Tibial nerve (tissue), 4 donors: ENCODE measurements at regions not wholly inside any gene's neighbourhood (a gene's known extent, or its start where the extent isn't known, plus 50 kb on each side); places are given as distances from the start of the nearest gene placed in this dataset.

Experiments used
- DNase-seq, 2 donors: peaks; one replicate each; pipeline ENCODE4 v3.0.0-alpha.2; 2019; ENCODE audit warnings: low spot score in 2 of 2
- H3K27ac ChIP-seq, 4 donors: fragments of 200-600 bp; sonication (generic) in 3 of 4; one replicate each; pipeline ENCODE4 v1.5.1; 2017 to 2019; ENCODE audit warnings: mild to moderate bottlenecking in 1 of 4
- H3K27me3 ChIP-seq, 2 donors: fragments of 200-600 bp; sonication (generic) in 1 of 2; one replicate each; pipeline versions ENCODE4 v1.5.1 to v1.6.0; 2017 to 2019
- H3K36me3 ChIP-seq, 3 donors: fragments of 200-600 bp; sonication (generic); one replicate each; pipeline ENCODE4 v1.5.1; 2018 to 2019
- H3K4me1 ChIP-seq, 4 donors: fragments of 200-600 bp; sonication (generic) in 3 of 4; one replicate each; pipeline ENCODE4 v1.5.1; 2017 to 2019
- H3K4me3 ChIP-seq, 4 donors: fragments of 200-600 bp; sonication (generic) in 3 of 4; one replicate each; pipeline ENCODE4 v1.5.1; 2017 to 2019; ENCODE audit warnings: mild to moderate bottlenecking in 1 of 4, moderate library complexity in 1 of 4
- H3K9me3 ChIP-seq, 4 donors: fragments of 200-600 bp; sonication (generic) in 3 of 4; one replicate each; pipeline ENCODE4 v1.5.1; 2017 to 2019
- EP300 ChIP-seq, 2 donors: sonication (generic); formaldehyde crosslinking; IDR thresholded peaks; one replicate each; pipeline ENCODE4 v1.6.1; 2017; ENCODE audit warnings: antibody characterized with exemption in 2 of 2, mild to moderate bottlenecking in 1 of 2
- POLR2A ChIP-seq, 2 donors: fragments of 450-650 bp; IDR thresholded peaks; one replicate each; pipeline ENCODE4 v1.6.1; 2017; ENCODE audit warnings: antibody characterized with exemption in 2 of 2, mild to moderate bottlenecking in 2 of 2, moderate library complexity in 2 of 2
- WGBS, 2 donors: methylation state at CpG; one replicate each; pipeline ENCODE4 v1.1.5; 2018; 5-methylcytosine and 5-hydroxymethylcytosine counted together
- TF ChIP-seq, protein P1 (sequence below), 5 experiments: fragments of 200-600 bp in 3 of 5; fragments of 450-650 bp in 2 of 5; sonication (generic) in 3 of 5; IDR thresholded peaks; one replicate each; pipeline ENCODE4 v1.5.1; 2016 to 2019; ENCODE audit warnings: antibody characterized with exemption in 5 of 5, mild to moderate bottlenecking in 3 of 5, moderate library complexity in 2 of 5

DNA sequence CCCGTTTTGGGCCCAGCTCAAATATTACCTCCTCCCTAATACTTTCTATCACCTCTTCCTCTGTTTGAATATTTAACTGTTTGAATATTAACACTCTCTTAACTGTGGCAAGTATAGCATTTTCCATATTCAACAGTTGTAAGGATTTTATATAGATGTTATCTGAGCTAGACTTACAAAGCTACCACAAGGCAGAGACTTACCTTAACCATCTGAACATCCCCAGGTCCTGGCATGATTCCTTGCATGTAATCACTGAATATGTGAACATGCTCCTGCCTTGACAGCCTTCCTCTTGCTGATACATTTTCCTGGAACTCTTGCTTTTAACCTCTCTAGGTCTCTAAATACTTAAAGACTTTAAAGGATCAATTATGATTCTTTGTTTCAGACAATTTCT is 182.4 kb downstream of the MCHR2 start:
- WGBS, 2 donors: 58 to 69% methylated on average over 1 of the region's 1 CpG
- no peaks in the 10 kb centered on the region for H3K27me3 ChIP-seq
- no peak overlapping the region for H3K4me3 ChIP-seq
- DNase-seq: no peak
- no peaks in the 10 kb centered on the region for H3K9me3 ChIP-seq
- H3K36me3 ChIP-seq: no peaks in the 10 kb centered on the region
- H3K4me1 ChIP-seq: no peaks in the 10 kb centered on the region
- H3K27ac ChIP-seq: no peak overlapping the region
- TF ChIP-seq EP300 (IDR thresholded peaks at IDR 0.05) (no peak), POLR2A (IDR thresholded peaks at IDR 0.05) (no peak)
- TF ChIP-seq, protein P1, sequence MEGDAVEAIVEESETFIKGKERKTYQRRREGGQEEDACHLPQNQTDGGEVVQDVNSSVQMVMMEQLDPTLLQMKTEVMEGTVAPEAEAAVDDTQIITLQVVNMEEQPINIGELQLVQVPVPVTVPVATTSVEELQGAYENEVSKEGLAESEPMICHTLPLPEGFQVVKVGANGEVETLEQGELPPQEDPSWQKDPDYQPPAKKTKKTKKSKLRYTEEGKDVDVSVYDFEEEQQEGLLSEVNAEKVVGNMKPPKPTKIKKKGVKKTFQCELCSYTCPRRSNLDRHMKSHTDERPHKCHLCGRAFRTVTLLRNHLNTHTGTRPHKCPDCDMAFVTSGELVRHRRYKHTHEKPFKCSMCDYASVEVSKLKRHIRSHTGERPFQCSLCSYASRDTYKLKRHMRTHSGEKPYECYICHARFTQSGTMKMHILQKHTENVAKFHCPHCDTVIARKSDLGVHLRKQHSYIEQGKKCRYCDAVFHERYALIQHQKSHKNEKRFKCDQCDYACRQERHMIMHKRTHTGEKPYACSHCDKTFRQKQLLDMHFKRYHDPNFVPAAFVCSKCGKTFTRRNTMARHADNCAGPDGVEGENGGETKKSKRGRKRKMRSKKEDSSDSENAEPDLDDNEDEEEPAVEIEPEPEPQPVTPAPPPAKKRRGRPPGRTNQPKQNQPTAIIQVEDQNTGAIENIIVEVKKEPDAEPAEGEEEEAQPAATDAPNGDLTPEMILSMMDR (IDR thresholded peaks at IDR 0.05): no peak

DNA sequence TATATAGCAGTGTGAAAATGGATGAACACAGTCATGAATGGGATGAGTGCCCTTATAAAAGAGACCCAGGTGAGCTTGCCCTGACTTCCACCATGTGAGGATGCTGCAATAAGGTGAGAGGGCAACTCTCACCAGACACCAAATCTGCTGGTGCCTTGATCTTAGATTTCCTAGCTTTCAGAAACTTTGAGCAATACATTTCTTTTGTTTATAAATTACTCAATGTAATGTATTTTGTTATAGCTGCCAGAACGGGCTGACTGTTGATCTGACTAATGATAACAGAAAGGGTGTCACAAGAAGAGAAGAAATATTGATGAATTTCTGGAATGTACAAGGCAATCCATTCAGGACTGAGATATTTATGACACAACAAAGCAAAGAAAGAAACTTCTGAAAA is 180.5 kb downstream of the MCHR2 start:
- DNase-seq: no peak
- Histone ChIP-seq H3K4me1 (no peaks in the 10 kb centered on the region), H3K27ac (no peak overlapping the region), H3K4me3 (no peak overlapping the region), H3K36me3 (no peaks in the 10 kb centered on the region), H3K9me3 (no peaks in the 10 kb centered on the region), H3K27me3 (no peaks in the 10 kb centered on the region)
- TF ChIP-seq EP300 (IDR thresholded peaks at IDR 0.05) (no peak), POLR2A (IDR thresholded peaks at IDR 0.05) (no peak)
- TF ChIP-seq, protein P1 (IDR thresholded peaks at IDR 0.05): no peak
- 2 to 33% methylated on average over 1 of the region's 1 CpG for whole genome bisulfite sequencing, 2 donors

DNA sequence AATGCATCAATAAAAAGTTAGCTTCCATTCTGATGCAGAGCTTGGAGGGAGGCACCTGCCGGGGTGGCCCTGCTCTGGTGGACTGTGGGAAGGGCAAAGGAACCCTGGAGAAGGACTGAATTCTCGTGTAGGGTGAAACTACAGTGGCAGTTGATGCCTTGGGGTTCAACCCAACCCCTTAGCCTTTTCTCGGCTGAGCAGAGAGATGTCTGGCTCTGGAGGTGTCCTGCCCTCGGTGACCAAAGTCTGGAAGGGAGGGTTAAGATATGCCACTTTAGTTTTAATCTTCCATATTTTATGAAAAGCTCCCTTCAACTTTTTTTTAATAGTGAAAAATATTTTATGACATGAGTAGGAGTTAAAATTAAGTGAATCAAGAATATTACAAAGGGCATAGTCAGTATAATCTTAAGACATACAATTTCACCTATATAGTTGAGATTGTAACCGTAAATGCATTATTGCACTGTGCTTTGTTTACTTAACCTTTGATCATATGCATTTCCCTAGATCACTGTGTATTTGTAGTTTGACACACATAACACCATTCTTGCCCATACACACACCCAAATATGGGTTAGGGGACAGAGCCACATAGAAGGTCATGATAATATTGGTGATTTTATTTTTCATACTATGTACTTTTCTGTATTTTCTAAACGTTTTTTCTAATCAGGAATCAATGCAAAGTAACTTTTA is 179.6 kb downstream of the MCHR2 start:
- Histone ChIP-seq H3K4me3 (no peak overlapping the region), H3K4me1 (no peaks in the 10 kb centered on the region), H3K36me3 (no peaks in the 10 kb centered on the region), H3K9me3 (no peaks in the 10 kb centered on the region), H3K27me3 (no peaks in the 10 kb centered on the region), H3K27ac (no peak overlapping the region)
- WGBS, 2 donors: 65 to 69% methylated on average over 6 of the region's 6 CpGs
- DNase-seq: no peak
- TF ChIP-seq POLR2A (IDR thresholded peaks at IDR 0.05) (no peak), EP300 (IDR thresholded peaks at IDR 0.05) (no peak)
- TF ChIP-seq, protein P1 (IDR thresholded peaks at IDR 0.05): no peak

DNA sequence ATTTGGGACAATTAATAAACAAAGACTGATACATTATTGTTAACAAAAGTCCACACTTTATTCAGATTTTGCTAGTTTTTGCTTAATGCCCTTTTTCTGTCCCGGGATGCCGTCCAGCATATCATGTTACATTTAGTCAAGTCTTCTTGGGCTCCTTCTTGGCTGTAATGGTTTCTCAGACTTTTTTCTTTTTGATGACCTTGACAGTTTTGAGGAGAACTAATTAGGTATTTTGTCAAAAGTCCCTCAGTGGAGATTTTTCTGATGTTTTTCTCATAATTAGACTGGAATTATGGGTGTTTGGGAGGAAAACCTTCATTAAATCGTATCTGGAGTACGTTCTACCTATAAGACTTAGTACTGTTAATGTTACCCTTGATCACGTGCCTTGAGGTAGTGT is 177.2 kb downstream of the MCHR2 start:
- H3K4me3 ChIP-seq: no peak overlapping the region
- no peaks in the 10 kb centered on the region for H3K27me3 ChIP-seq
- H3K27ac ChIP-seq: no peak overlapping the region
- no peak for DNase-seq
- TF ChIP-seq, protein P1 (IDR thresholded peaks at IDR 0.05): no peak
- no peak for TF ChIP-seq POLR2A (IDR thresholded peaks at IDR 0.05)
- no peak for TF ChIP-seq EP300 (IDR thresholded peaks at IDR 0.05)
- H3K9me3 ChIP-seq: no peaks in the 10 kb centered on the region
- H3K36me3 ChIP-seq: no peaks in the 10 kb centered on the region
- no peaks in the 10 kb centered on the region for H3K4me1 ChIP-seq
- WGBS, 2 donors: 78 to 81% methylated on average over 5 of the region's 5 CpGs

DNA sequence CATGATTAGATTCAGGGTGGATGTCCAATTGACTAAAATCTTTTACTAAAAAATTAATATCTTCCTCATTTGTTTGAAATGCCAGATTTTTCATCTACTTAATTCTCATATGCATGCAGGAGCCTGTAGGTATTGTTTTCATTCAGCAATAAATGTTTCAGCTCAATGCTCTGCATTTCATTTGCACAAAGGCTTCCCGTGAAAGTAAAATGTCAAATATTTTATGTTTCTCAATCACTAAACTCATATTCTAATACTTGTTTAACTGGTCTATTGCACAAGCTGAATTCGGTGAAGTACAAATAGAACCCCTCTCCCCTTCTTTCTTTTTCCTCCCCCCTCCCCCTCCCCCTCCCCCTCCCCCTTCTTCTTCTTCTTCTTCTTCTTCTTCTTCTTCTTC is 175.9 kb downstream of the MCHR2 start:
- peaks cover 0 to 4% of the 10 kb centered on the region in 2 donors for H3K27me3 ChIP-seq
- H3K4me1 ChIP-seq: no peaks in the 10 kb centered on the region
- no peak overlapping the region for H3K4me3 ChIP-seq
- 61 to 68% methylated on average over 2 of the region's 2 CpGs for WGBS, 2 donors
- no peak for TF ChIP-seq POLR2A (IDR thresholded peaks at IDR 0.05)
- TF ChIP-seq, protein P1 (IDR thresholded peaks at IDR 0.05): no peak
- TF ChIP-seq EP300 (IDR thresholded peaks at IDR 0.05): no peak
- H3K9me3 ChIP-seq: no peaks in the 10 kb centered on the region
- DNase-seq: no peak
- H3K27ac ChIP-seq: no peak overlapping the region
- H3K36me3 ChIP-seq: no peaks in the 10 kb centered on the region
